ENCODE measurements at regions not wholly inside any gene's neighbourhood (a gene's known extent, or its start where the extent isn't known, plus 50 kb on each side); places are given as distances from the start of the nearest gene placed in this dataset.
A peak's percentile ranks its signal among the peaks of the same experiment; 100 is the strongest.

DNA sequence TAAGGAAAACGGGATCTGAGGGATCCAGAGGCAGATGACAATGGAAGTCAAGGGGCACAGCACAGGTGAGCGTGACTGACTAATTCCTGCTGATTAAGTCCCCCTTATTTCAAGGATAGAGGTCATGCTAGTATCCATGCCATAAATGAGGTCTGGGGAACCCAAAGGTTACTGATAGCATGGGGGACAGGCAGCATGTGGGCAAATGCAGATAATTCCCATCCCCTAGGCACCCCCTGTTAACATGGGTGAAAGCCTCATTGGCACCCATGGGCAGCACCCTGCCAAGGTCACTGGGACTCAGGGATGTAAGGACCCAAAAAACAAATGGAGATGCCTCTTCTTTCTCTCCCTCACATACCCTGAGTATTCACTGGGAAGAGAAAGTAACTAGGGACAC, 139.7 kb downstream of the WDR11 start:
- in situ Hi-C loops (cut with MboI; ENCODE audit: low pct_ligation_motif_present in 1 of 4, low pct_unique_long_range_greater_than_20kb in 1 of 4, low sequenced_read_pairs in 3 of 4) (no loop called here), intact Hi-C loops (cut with DNase I; ENCODE audit: low total_unique reads) (no loop called here)
- no peak for TF ChIP-seq POLR2AphosphoS5 (IDR thresholded peaks at IDR 0.05)
- no peak for TF ChIP-seq POLR2A (IDR thresholded peaks at IDR 0.05)
- TF ChIP-seq EP300 (IDR thresholded peaks at IDR 0.05; ENCODE audit: low read depth): no peak
- TF ChIP-seq, protein P1, sequence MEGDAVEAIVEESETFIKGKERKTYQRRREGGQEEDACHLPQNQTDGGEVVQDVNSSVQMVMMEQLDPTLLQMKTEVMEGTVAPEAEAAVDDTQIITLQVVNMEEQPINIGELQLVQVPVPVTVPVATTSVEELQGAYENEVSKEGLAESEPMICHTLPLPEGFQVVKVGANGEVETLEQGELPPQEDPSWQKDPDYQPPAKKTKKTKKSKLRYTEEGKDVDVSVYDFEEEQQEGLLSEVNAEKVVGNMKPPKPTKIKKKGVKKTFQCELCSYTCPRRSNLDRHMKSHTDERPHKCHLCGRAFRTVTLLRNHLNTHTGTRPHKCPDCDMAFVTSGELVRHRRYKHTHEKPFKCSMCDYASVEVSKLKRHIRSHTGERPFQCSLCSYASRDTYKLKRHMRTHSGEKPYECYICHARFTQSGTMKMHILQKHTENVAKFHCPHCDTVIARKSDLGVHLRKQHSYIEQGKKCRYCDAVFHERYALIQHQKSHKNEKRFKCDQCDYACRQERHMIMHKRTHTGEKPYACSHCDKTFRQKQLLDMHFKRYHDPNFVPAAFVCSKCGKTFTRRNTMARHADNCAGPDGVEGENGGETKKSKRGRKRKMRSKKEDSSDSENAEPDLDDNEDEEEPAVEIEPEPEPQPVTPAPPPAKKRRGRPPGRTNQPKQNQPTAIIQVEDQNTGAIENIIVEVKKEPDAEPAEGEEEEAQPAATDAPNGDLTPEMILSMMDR (IDR thresholded peaks at IDR 0.05): no peak
- H3K27me3 ChIP-seq: no peaks in the 10 kb centered on the region
- WGBS, 2 donors (ENCODE audit: low coverage in 1 of 2): 83 to 100% methylated on average over 2 of the region's 2 CpGs
- no peaks in the 10 kb centered on the region for H3K36me3 ChIP-seq
- no peak overlapping the region for H3K4me3 ChIP-seq
- DNase-seq: no peak
- H3K9me3 ChIP-seq: peaks cover 2 to 6% of the 10 kb centered on the region in 2 donors
- no peaks in the 10 kb centered on the region for H3K4me1 ChIP-seq
- no peak overlapping the region for H3K27ac ChIP-seq

- TF ChIP-seq, protein P1 (IDR thresholded peaks at IDR 0.05): no peak
- TF ChIP-seq POLR2AphosphoS5 (IDR thresholded peaks at IDR 0.05) (no peak), POLR2A (IDR thresholded peaks at IDR 0.05) (no peak), EP300 (IDR thresholded peaks at IDR 0.05; ENCODE audit: low read depth) (no peak)
- Histone ChIP-seq H3K27me3 (no peaks in the 10 kb centered on the region), H3K4me1 (peaks cover 0 to 6% (median 6%) of the 10 kb centered on the region in 4 donors), H3K27ac (no peak overlapping the region), H3K36me3 (no peaks in the 10 kb centered on the region), H3K4me3 (no peak overlapping the region), H3K9me3 (peaks cover 2 to 6% of the 10 kb centered on the region in 2 donors)
- DNase-seq: no peak
- WGBS, 2 donors (ENCODE audit: low coverage in 1 of 2): 80 to 87% methylated on average over 2 of the region's 2 CpGs
- in situ Hi-C loops (cut with MboI; ENCODE audit: low pct_ligation_motif_present in 1 of 4, low pct_unique_long_range_greater_than_20kb in 1 of 4, low sequenced_read_pairs in 3 of 4) (no loop called here), intact Hi-C loops (cut with DNase I; ENCODE audit: low total_unique reads) (no loop called here)
Measured at GRCh38 chr10:120993089-120993488, 141.9 kb downstream of the WDR11 start.

DNA sequence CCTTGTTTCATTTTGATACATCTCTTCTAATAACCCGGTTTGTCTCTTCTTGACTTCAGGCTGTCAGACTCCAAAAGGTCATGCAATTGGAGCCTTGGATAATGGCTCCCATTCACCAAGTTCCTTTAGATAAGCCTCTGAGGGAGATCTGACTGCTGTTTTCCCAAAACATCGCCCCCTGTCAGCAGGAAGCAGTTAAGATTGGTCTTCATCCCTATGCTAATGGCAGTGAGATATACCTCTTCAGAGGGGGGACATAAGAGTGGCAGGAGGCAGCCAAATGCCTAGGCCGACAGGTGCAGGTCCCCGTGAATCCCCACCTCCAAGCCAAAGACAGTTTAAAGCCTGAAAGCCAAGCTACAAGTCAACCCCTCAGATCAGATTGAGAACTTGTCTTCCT, 144.6 kb downstream of the WDR11 start:
- Histone ChIP-seq H3K4me3 (no peak overlapping the region), H3K4me1 (peaks cover 0 to 6% (median 6%) of the 10 kb centered on the region in 4 donors), H3K36me3 (no peaks in the 10 kb centered on the region), H3K27me3 (no peaks in the 10 kb centered on the region), H3K9me3 (no peaks in the 10 kb centered on the region), H3K27ac (no peak overlapping the region)
- 86 to 87% methylated on average over 3 to 4 of the region's 4 CpGs for WGBS, 2 donors (ENCODE audit: low coverage in 1 of 2)
- no peak for DNase-seq
- intact Hi-C loops (cut with DNase I; ENCODE audit: low total_unique reads): no loop called here
- in situ Hi-C loops (cut with MboI; ENCODE audit: low pct_ligation_motif_present in 1 of 4, low pct_unique_long_range_greater_than_20kb in 1 of 4, low sequenced_read_pairs in 3 of 4): no loop called here
- TF ChIP-seq POLR2A (IDR thresholded peaks at IDR 0.05): no peak
- no peak for TF ChIP-seq POLR2AphosphoS5 (IDR thresholded peaks at IDR 0.05)
- TF ChIP-seq EP300 (IDR thresholded peaks at IDR 0.05; ENCODE audit: low read depth): no peak
- TF ChIP-seq, protein P1 (IDR thresholded peaks at IDR 0.05): no peak

GRCh38 chr10:120996456-120997034, 145.4 kb downstream of the WDR11 start:
- Histone ChIP-seq H3K27me3 (no peaks in the 10 kb centered on the region), H3K27ac (peak overlapping the region in 2 of 4 donors; percentile 9 to 43), H3K4me3 (no peak overlapping the region), H3K9me3 (no peaks in the 10 kb centered on the region), H3K36me3 (no peaks in the 10 kb centered on the region), H3K4me1 (peaks cover 0 to 6% (median 6%) of the 10 kb centered on the region in 4 donors)
- intact Hi-C loops (cut with DNase I; ENCODE audit: low total_unique reads): no loop called here
- in situ Hi-C loops (cut with MboI; ENCODE audit: low pct_ligation_motif_present in 1 of 4, low pct_unique_long_range_greater_than_20kb in 1 of 4, low sequenced_read_pairs in 3 of 4): no loop called here
- peak; percentile 28 for DNase-seq
- WGBS, 2 donors (ENCODE audit: low coverage in 1 of 2): 40 to 48% methylated on average over 1 to 9 of the region's 9 CpGs
- TF ChIP-seq POLR2A (IDR thresholded peaks at IDR 0.05) (no peak), POLR2AphosphoS5 (IDR thresholded peaks at IDR 0.05) (no peak), EP300 (IDR thresholded peaks at IDR 0.05; ENCODE audit: low read depth) (no peak)
- TF ChIP-seq, protein P1 (IDR thresholded peaks at IDR 0.05): no peak
